IMR-90 (cell line): ENCODE measurements at regions not wholly inside any gene's neighbourhood (a gene's known extent, or its start where the extent isn't known, plus 50 kb on each side); places are given as distances from the start of the nearest gene placed in this dataset.

ENCODE experiments used
- ATAC-seq: fragments of 200-7000 bp; cut with Tn5 transposase; 2 replicates; pipeline ENCODE4 v1.9.1; 2020; ENCODE audit warnings: low read depth, mild to moderate bottlenecking, moderate library complexity
- BruUV-seq: library from RNA; stranded (reverse); fragments of 400-500 nt; replicated peaks from 2 replicates; lab custom pipeline; 2021; lab: Mats Ljungman, UMichigan
- CTCF ChIA-PET: fragments of 300-600 bp; formaldehyde crosslinking; extraction: SDS; loops from one replicate; lab custom pipeline; 2021; ENCODE audit warnings: antibody characterized with exemption; lab: Yijun Ruan, JAX
- POLR2A ChIA-PET: fragments of 300-600 bp; sonication (Branson Sonifier 250); formaldehyde crosslinking; loops from one replicate; lab custom pipeline; 2022; ENCODE audit warnings: antibody characterized with exemption; ENCODE audit not compliant: unreplicated experiment; lab: Charles Lee
- DNase-seq: peaks from one replicate; pipeline ENCODE4 v3.0.0; 2013
- H2AFZ ChIP-seq: replicated peaks from 2 replicates; pipeline ENCODE3; 2013; ENCODE audit warnings: low read length, mild to moderate bottlenecking; ENCODE audit not compliant: poor library complexity
- H2AK5ac ChIP-seq: 2 replicates; pipeline ENCODE4 v1.6.1; 2013; ENCODE audit warnings: low read depth, low read length, inconsistent platforms
- H2AK9ac ChIP-seq: replicated peaks from 2 replicates; pipeline ENCODE3; 2013; ENCODE audit warnings: mild to moderate bottlenecking, low read depth, low read length, moderate library complexity; ENCODE audit not compliant: poor library complexity
- H2BK120ac ChIP-seq: 2 replicates; pipeline ENCODE4 v1.6.1; 2013; ENCODE audit warnings: low read depth, low read length, inconsistent platforms
- H2BK15ac ChIP-seq: 3 replicates; pipeline ENCODE4 v1.6.1; 2013; ENCODE audit warnings: low read depth, low read length, inconsistent platforms
- H2BK20ac ChIP-seq: 2 replicates; pipeline ENCODE4 v1.6.1; 2013; ENCODE audit warnings: low read depth, mild to moderate bottlenecking, inconsistent platforms, low read length, moderate library complexity
- H2BK5ac ChIP-seq: 2 replicates; pipeline ENCODE4 v1.6.1; 2013; ENCODE audit warnings: mild to moderate bottlenecking, low read depth, low read length, inconsistent platforms; ENCODE audit not compliant: poor library complexity, severe bottlenecking
- H3K14ac ChIP-seq: replicated peaks from 2 replicates; pipeline ENCODE4 v1.6.1; 2013; ENCODE audit warnings: low read depth, low read length, inconsistent platforms
- H3K18ac ChIP-seq: 2 replicates; pipeline ENCODE4 v1.6.1; 2013; ENCODE audit warnings: low read depth, low read length, control low read depth
- H3K23ac ChIP-seq: 2 replicates; pipeline ENCODE4 v1.6.1; 2013; ENCODE audit warnings: low read depth, low read length, inconsistent platforms
- H3K27ac ChIP-seq: 2 replicates; pipeline ENCODE4 v1.5.1; 2013; ENCODE audit warnings: mild to moderate bottlenecking, control low read depth, low read length; ENCODE audit not compliant: insufficient read depth
- H3K27me3 ChIP-seq: 2 replicates; pipeline ENCODE4 v1.6.1; 2013; ENCODE audit warnings: low read length; ENCODE audit not compliant: control insufficient read depth, insufficient read depth
- H3K36me3 ChIP-seq: 2 replicates; pipeline ENCODE4 v1.6.1; 2013; ENCODE audit warnings: low read length, mixed read lengths; ENCODE audit not compliant: control insufficient read depth, insufficient read depth
- H3K4ac ChIP-seq: 2 replicates; pipeline ENCODE4 v1.6.1; 2013; ENCODE audit warnings: low read depth, low read length, inconsistent platforms
- H3K4me1 ChIP-seq: 2 replicates; pipeline ENCODE4 v1.6.1; 2013; ENCODE audit warnings: low read length, mixed read lengths; ENCODE audit not compliant: control insufficient read depth, insufficient read depth
- H3K4me2 ChIP-seq: 2 replicates; pipeline ENCODE4 v1.6.1; 2013; ENCODE audit warnings: low read depth, mild to moderate bottlenecking, control low read depth, low read length, moderate library complexity
- H3K4me3 ChIP-seq: 2 replicates; pipeline ENCODE4 v1.5.1; 2013; ENCODE audit warnings: low read depth, mild to moderate bottlenecking, control low read depth, low read length, moderate library complexity; ENCODE audit not compliant: insufficient read depth
- H3K56ac ChIP-seq: 2 replicates; pipeline ENCODE4 v1.6.1; 2013; ENCODE audit warnings: low read length, inconsistent platforms; ENCODE audit not compliant: insufficient read depth; ENCODE audit errors: extremely low read depth
- H3K79me1 ChIP-seq, 2 experiments: 2 replicates each; pipeline ENCODE4 v1.6.1; 2013; ENCODE audit warnings: low read length in 2 of 2, inconsistent platforms in 1 of 2, low read depth in 1 of 2
- H3K9ac ChIP-seq: 2 replicates; pipeline ENCODE4 v1.6.1; 2013; ENCODE audit warnings: low read depth, low read length, control low read depth
- H3K9me1 ChIP-seq: 2 replicates; pipeline ENCODE4 v1.6.1; 2013; ENCODE audit warnings: low read length, inconsistent platforms; ENCODE audit not compliant: insufficient read depth
- H3K9me3 ChIP-seq: 2 replicates; pipeline ENCODE4 v1.6.1; 2013; ENCODE audit warnings: low read length; ENCODE audit not compliant: control insufficient read depth, insufficient read depth
- H4K20me1 ChIP-seq: 2 replicates; pipeline ENCODE4 v1.6.1; 2013; ENCODE audit warnings: low read length, inconsistent platforms; ENCODE audit not compliant: insufficient read depth
- H4K5ac ChIP-seq: 2 replicates; pipeline ENCODE4 v1.6.1; 2013; ENCODE audit warnings: mild to moderate bottlenecking, low read depth, low read length, control low read depth
- H4K8ac ChIP-seq, 2 experiments: 2 replicates each; pipeline ENCODE4 v1.6.1; 2013; ENCODE audit warnings: low read depth in 2 of 2, low read length in 2 of 2, control low read depth in 1 of 2, inconsistent platforms in 1 of 2
- H4K91ac ChIP-seq: 2 replicates; pipeline ENCODE4 v1.6.1; 2013; ENCODE audit warnings: low read depth, low read length, inconsistent platforms; ENCODE audit not compliant: insufficient read depth
- BHLHE40 ChIP-seq: fragments of 150-350 bp; IDR thresholded peaks from 2 replicates; pipeline ENCODE4 v1.6.1; 2016; ENCODE audit warnings: mild to moderate bottlenecking, low read depth, low read length
- MAZ ChIP-seq: IDR thresholded peaks from 2 replicates; pipeline ENCODE4 v1.6.1; 2012; ENCODE audit warnings: low read depth, mild to moderate bottlenecking, low read length, improper control_type of control experiment, moderate library complexity, borderline replicate concordance
- POLR2A ChIP-seq: IDR thresholded peaks from 2 replicates; pipeline ENCODE4 v1.6.1; 2012; ENCODE audit warnings: mild to moderate bottlenecking, low read depth, low read length
- USF2 ChIP-seq: fragments of 150-350 bp; IDR thresholded peaks from 2 replicates; pipeline ENCODE4 v1.6.1; 2017; ENCODE audit warnings: mild to moderate bottlenecking, antibody characterized with exemption, low read length, low read depth
- WGBS, 2 experiments: methylation state at CpG; one replicate each; pipeline versions ENCODE4 v1.1.5 to v1.1.7; 2013; ENCODE audit warnings: missing lambda C conversion rate in 2 of 2; ENCODE audit not compliant: insufficient read length in 1 of 2; ENCODE audit errors: extremely low coverage in 2 of 2; 5-methylcytosine and 5-hydroxymethylcytosine counted together
- dilution Hi-C: fragments of 300-500 bp; cut with HindIII; formaldehyde crosslinking; loops from one replicate; pipeline ENCODE4 v1.14.3; 2018; ENCODE audit warnings: low sequenced_read_pairs; ENCODE audit not compliant: unreplicated experiment
- in situ Hi-C: fragments of 300-500 bp; cut with MboI; formaldehyde crosslinking; loops from 3 replicates; pipeline ENCODE4 v1.14.3; 2019; ENCODE audit warnings: low sequenced_read_pairs, inconsistent platforms, mixed read lengths
- intact Hi-C: fragments of 100-400 bp; cut with micrococcal nuclease; formaldehyde crosslinking; loops from 2 replicates; pipeline ENCODE4 v1.10.0; 2022

- WGBS, 2 experiments: no CpG with 5 or more reads among the region's 1 CpG
- H3K23ac ChIP-seq: no peak overlapping the region
- no peak overlapping the region; the same call in 1 of the 2 replicates for H2BK20ac ChIP-seq
- intact Hi-C loops (loop anchor here (5.0 kb wide), 1 partner anchor 137 kb away; no protein-coding TSS in a partner anchor), in situ Hi-C loops (loop anchor here (25.0 kb wide), 1 partner anchor 142 kb away; no protein-coding TSS in a partner anchor), dilution Hi-C loops (no loop called here)
- DNase-seq: no peak
- no peak overlapping the region for H3K4me3 ChIP-seq
- H3K9me1 ChIP-seq: peaks cover 8% of the 10 kb centered on the region; the same call in 1 of the 2 replicates
- no peaks in the 10 kb centered on the region for H3K27me3 ChIP-seq
- H4K91ac ChIP-seq: peak overlapping the region; percentile 34; the same call in 1 of the 2 replicates
- no peaks in the 10 kb centered on the region for H3K36me3 ChIP-seq
- no peak overlapping the region for H2BK5ac ChIP-seq
- H3K79me1 ChIP-seq: no peaks in the 10 kb centered on the region
- H3K56ac ChIP-seq: no peak overlapping the region
- peak overlapping the region; percentile 64; the same call in 1 of the 2 replicates for H2AK5ac ChIP-seq
- no peaks in the 10 kb centered on the region for H3K9me3 ChIP-seq
- H2AK9ac ChIP-seq: no peak overlapping the region
- no peak overlapping the region for H3K4me2 ChIP-seq
- TF ChIP-seq MAZ (no peak), USF2 (no peak), POLR2A (no peak), BHLHE40 (no peak)
- CTCF ChIA-PET: no interaction called here
- no peak overlapping the region for H3K9ac ChIP-seq
- peak overlapping the region; percentile 78; the same call in 1 of the 3 replicates for H2BK15ac ChIP-seq
- no peak overlapping the region for H3K18ac ChIP-seq
- H3K4ac ChIP-seq: no peak overlapping the region
- peaks cover 12% of the 10 kb centered on the region for H3K4me1 ChIP-seq
- H4K20me1 ChIP-seq: no peaks in the 10 kb centered on the region
- H2AFZ ChIP-seq: no peak overlapping the region
- H3K14ac ChIP-seq: 0 out of 2 replicates have a peak overlapping the region, but pooled peaks have one; percentile 59
- ATAC-seq: no peak
- no TSS peak for BruUV-seq
- H4K8ac ChIP-seq: no peak overlapping the region
- peak overlapping the region; percentile 37; the same call in 1 of the 2 replicates for H2BK120ac ChIP-seq
- H3K27ac ChIP-seq: no peak overlapping the region
- POLR2A ChIA-PET: no interaction called here
- H4K5ac ChIP-seq: no peak overlapping the region
Measured at GRCh38 chr9:105129731-105130130, 114.7 kb upstream of the SLC44A1 start.
